ENCODE measurements at regions not wholly inside any gene's neighbourhood (a gene's known extent, or its start where the extent isn't known, plus 50 kb on each side); places are given as distances from the start of the nearest gene placed in this dataset.

DNA sequence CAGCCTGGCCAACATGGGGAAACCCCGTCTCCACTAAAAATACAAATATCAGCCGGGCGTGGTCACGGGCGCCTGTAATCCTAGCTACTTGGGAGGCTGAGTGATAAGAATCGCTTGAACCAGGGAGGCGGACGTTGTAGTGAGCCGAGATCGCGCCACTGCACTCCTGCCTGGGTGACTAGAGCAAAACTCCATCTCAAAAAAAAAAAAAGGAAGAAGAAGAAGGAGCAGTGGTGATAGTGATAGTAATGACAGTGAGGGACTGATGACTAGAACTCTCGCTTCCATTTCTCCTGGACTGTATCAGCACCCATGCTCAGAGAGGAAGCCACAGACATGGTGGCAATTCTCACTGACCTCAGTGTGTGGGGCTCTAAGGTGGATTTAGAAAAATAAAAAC is 52.6 kb upstream of the CLINT1 start:
- TF ChIP-seq, protein P1, sequence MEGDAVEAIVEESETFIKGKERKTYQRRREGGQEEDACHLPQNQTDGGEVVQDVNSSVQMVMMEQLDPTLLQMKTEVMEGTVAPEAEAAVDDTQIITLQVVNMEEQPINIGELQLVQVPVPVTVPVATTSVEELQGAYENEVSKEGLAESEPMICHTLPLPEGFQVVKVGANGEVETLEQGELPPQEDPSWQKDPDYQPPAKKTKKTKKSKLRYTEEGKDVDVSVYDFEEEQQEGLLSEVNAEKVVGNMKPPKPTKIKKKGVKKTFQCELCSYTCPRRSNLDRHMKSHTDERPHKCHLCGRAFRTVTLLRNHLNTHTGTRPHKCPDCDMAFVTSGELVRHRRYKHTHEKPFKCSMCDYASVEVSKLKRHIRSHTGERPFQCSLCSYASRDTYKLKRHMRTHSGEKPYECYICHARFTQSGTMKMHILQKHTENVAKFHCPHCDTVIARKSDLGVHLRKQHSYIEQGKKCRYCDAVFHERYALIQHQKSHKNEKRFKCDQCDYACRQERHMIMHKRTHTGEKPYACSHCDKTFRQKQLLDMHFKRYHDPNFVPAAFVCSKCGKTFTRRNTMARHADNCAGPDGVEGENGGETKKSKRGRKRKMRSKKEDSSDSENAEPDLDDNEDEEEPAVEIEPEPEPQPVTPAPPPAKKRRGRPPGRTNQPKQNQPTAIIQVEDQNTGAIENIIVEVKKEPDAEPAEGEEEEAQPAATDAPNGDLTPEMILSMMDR (IDR thresholded peaks at IDR 0.05; ENCODE audit: low read length) = no peak
- TF ChIP-seq EZH2 (optimal IDR thresholded peaks at IDR 0.05; ENCODE audit: low read depth, low read length) = no peak
- no peak for TF ChIP-seq EZH2phosphoT487 (IDR thresholded peaks at IDR 0.05; ENCODE audit: low read length)

All from MM.1S (cell line).